Keratinocyte (primary cell): ENCODE measurements at regions not wholly inside any gene's neighbourhood (a gene's known extent, or its start where the extent isn't known, plus 50 kb on each side); places are given as distances from the start of the nearest gene placed in this dataset.
"Not testable (repeated sequence)": the region's sequence is repeated elsewhere in the genome, so short reads cannot be mapped to it uniquely, and the experiment has no call there.

ENCODE experiments used
- DNase-seq: peaks from one replicate; pipeline ENCODE4 v3.0.0-alpha.2; 2011; ENCODE audit warnings: low read depth, missing footprints, low spot score
- FAIRE-seq: peaks from 2 replicates; lab custom pipeline; 2011; peaks lifted over from hg19 to GRCh38; lab: Jason Lieb, UNC
- H2AFZ ChIP-seq: 2 replicates; pipeline ENCODE4 v1.6.0; 2012; ENCODE audit warnings: low read length, control low read depth, inconsistent platforms; ENCODE audit not compliant: control insufficient read depth
- H3K27ac ChIP-seq: 2 replicates; pipeline ENCODE4 v1.5.1; 2011; ENCODE audit warnings: low read length; ENCODE audit not compliant: control insufficient read depth, insufficient read depth
- H3K27me3 ChIP-seq: 3 replicates; pipeline ENCODE4 v1.6.0; 2011; ENCODE audit warnings: low read length; ENCODE audit not compliant: control insufficient read depth, insufficient read depth; ENCODE audit errors: extremely low read depth
- H3K36me3 ChIP-seq, 2 experiments: 2 replicates in 1 of 2; 3 replicates in 1 of 2; pipeline ENCODE4 v1.5.1; 2011; ENCODE audit warnings: low read length in 2 of 2, mild to moderate bottlenecking in 1 of 2; ENCODE audit not compliant: control insufficient read depth in 2 of 2, insufficient read depth in 2 of 2; ENCODE audit errors: extremely low read depth in 1 of 2
- H3K4me1 ChIP-seq: 3 replicates; pipeline ENCODE4 v1.5.1; 2011; ENCODE audit warnings: low read length; ENCODE audit not compliant: control insufficient read depth, insufficient read depth; ENCODE audit errors: extremely low read depth
- H3K4me2 ChIP-seq: 3 replicates; pipeline ENCODE4 v1.6.0; 2011; ENCODE audit warnings: low read depth, low read length; ENCODE audit not compliant: control insufficient read depth, insufficient read depth; ENCODE audit errors: extremely low read depth
- H3K4me3 ChIP-seq, 3 experiments: fragments of 200-600 bp in 1 of 3; sonication (generic) in 1 of 3; 2 replicates in 2 of 3; 3 replicates in 1 of 3; pipeline ENCODE4 v1.5.1; 2011 to 2016; ENCODE audit warnings: low read length in 3 of 3, mild to moderate bottlenecking in 3 of 3, control low read depth in 2 of 3, inconsistent platforms in 1 of 3, low read depth in 1 of 3, mixed read lengths in 1 of 3, mixed run types in 1 of 3, moderate library complexity in 1 of 3; ENCODE audit not compliant: control insufficient read depth in 2 of 3, insufficient read depth in 2 of 3; ENCODE audit errors: extremely low read depth in 1 of 3
- H3K79me2 ChIP-seq: 2 replicates; pipeline ENCODE4 v1.6.0; 2012; ENCODE audit warnings: low read length; ENCODE audit not compliant: control insufficient read depth, insufficient read depth
- H3K9ac ChIP-seq: 3 replicates; pipeline ENCODE4 v1.6.0; 2011; ENCODE audit warnings: low read length; ENCODE audit not compliant: control insufficient read depth, insufficient read depth; ENCODE audit errors: extremely low read depth
- H3K9me1 ChIP-seq: 3 replicates; pipeline ENCODE4 v1.6.0; 2011; ENCODE audit warnings: low read length; ENCODE audit not compliant: control insufficient read depth, insufficient read depth; ENCODE audit errors: extremely low read depth
- H3K9me3 ChIP-seq: 2 replicates; pipeline ENCODE4 v1.5.1; 2012; ENCODE audit warnings: low read depth, low read length; ENCODE audit not compliant: control insufficient read depth
- H4K20me1 ChIP-seq: 3 replicates; pipeline ENCODE4 v1.6.0; 2011; ENCODE audit warnings: low read length; ENCODE audit not compliant: control insufficient read depth, insufficient read depth; ENCODE audit errors: extremely low read depth
- dilution Hi-C: fragments of 300-500 bp; cut with MboI; formaldehyde crosslinking; loops from one replicate; pipeline ENCODE4 v1.7.0; 2020; ENCODE audit warnings: low sequenced_read_pairs; ENCODE audit not compliant: extremely low pct_ligation_motif_present

DNA sequence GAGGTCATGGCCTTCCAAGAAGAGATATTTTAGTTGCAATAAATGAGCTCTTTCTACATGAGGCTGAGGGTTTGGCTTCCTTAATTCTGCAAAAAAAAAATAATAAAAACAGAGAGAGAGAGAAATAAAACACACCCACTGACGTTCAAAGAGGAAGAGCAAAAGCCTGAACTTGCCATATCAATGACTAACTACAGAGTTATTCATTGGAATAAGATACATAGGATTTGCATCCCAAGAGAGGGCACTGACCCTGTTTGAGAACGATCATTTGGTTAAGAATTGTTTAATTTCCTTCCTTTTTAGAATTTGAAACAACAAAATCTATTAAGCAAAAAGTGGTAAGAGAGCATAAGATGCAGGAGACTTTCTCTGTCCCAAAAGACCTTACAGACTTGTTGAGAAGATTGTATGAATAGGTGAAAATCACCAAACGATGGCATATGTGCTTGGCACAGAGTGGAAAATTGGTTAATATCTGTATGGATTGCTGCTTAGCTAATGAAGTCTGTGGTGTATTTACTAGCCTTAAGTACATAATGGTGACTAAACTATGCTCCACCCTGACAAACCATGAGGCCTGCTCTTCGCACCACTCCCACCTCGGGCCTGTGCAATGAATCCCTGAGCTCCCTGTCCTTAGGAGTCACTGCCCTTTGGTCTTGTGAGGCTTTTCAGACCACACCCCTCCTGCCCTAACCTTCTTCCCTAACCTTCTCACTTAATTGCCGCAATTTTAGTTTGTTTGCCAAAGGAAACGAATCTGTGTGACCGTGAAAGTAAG lies 479.0 kb downstream of the TUBA3C start:
- H4K20me1 ChIP-seq, H3K4me3 ChIP-seq, H3K9me3 ChIP-seq, DNase-seq, H3K36me3 ChIP-seq, H3K9me1 ChIP-seq, H3K9ac ChIP-seq, H3K79me2 ChIP-seq, H3K4me1 ChIP-seq, FAIRE-seq, H3K27ac ChIP-seq, H3K4me2 ChIP-seq, dilution Hi-C loops, H2AFZ ChIP-seq, H3K27me3 ChIP-seq: not testable (repeated sequence)

GRCh38 chr13:18698332-18698731 lies 483.3 kb downstream of the TUBA3C start:
- DNase-seq, H3K4me3 ChIP-seq, H3K9me3 ChIP-seq, H2AFZ ChIP-seq, H3K27me3 ChIP-seq, H3K36me3 ChIP-seq, H4K20me1 ChIP-seq, H3K9me1 ChIP-seq, H3K9ac ChIP-seq, H3K4me2 ChIP-seq, FAIRE-seq, dilution Hi-C loops, H3K4me1 ChIP-seq, H3K27ac ChIP-seq, H3K79me2 ChIP-seq: not testable (repeated sequence)

DNA sequence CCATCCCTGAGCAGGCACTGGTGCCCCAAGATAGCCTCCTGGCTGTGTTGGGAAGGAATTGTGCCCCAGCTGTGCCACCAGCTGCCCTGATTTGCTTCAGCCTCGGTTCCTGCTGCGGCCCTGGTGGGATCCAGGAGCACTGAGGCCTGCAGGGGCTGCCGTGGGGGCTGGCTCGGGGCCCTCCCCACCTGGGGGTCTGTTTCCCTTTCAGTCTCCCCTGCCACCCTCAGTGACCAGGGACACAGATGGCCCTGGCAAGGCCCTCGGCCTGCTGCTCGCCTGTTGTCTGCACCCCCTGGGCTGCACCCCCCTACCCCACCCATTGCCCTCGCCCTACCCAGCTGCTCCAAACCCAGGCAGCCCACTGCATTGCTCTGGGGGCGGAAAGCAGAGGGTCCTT lies 483.8 kb downstream of the TUBA3C start:
- dilution Hi-C loops, H3K9me1 ChIP-seq, H3K9me3 ChIP-seq, H3K36me3 ChIP-seq, FAIRE-seq, DNase-seq, H3K4me1 ChIP-seq, H3K27me3 ChIP-seq, H3K79me2 ChIP-seq, H2AFZ ChIP-seq, H3K9ac ChIP-seq, H4K20me1 ChIP-seq, H3K27ac ChIP-seq, H3K4me3 ChIP-seq, H3K4me2 ChIP-seq: not testable (repeated sequence)

DNA sequence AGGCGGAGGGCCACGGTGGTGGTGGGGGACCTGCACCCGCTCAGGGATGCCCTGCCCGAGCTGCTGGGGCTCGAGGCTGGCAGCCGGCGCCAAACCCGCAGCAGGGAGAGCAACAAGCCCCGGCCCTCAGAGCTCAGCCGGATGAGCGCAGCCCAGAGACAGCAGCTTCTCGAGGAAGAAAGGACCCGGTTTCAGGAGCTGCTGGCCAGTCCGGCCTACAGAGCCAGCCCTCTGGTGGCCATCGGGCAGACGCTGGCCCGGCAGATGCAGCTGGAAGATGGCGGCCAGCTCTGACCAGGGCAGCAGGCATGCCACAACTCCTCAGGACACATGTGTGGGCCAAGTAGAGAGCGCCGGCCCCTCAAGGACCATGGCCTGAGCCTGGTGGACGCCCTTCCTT lies 484.4 kb downstream of the TUBA3C start:
- H3K9me3 ChIP-seq, H4K20me1 ChIP-seq, H2AFZ ChIP-seq, H3K9me1 ChIP-seq, H3K27ac ChIP-seq, DNase-seq, H3K79me2 ChIP-seq, H3K4me2 ChIP-seq, H3K4me1 ChIP-seq, H3K36me3 ChIP-seq, dilution Hi-C loops, FAIRE-seq, H3K9ac ChIP-seq, H3K4me3 ChIP-seq, H3K27me3 ChIP-seq: not testable (repeated sequence)

GRCh38 chr13:18677403-18677802 lies 504.2 kb downstream of the TUBA3C start:
- dilution Hi-C loops, H3K9me3 ChIP-seq, H3K9ac ChIP-seq, H3K9me1 ChIP-seq, H3K79me2 ChIP-seq, H3K27me3 ChIP-seq, H3K4me3 ChIP-seq, H2AFZ ChIP-seq, H3K27ac ChIP-seq, H3K4me1 ChIP-seq, H3K4me2 ChIP-seq, H4K20me1 ChIP-seq, H3K36me3 ChIP-seq, FAIRE-seq, DNase-seq: not testable (repeated sequence)
